ENCODE measurements at regions not wholly inside any gene's neighbourhood (a gene's known extent, or its start where the extent isn't known, plus 50 kb on each side); places are given as distances from the start of the nearest gene placed in this dataset.
A peak's percentile ranks its signal among the peaks of the same experiment; 100 is the strongest.

GRCh38 chr3:34185301-34185700 is 386.9 kb downstream of the PDCD6IP start:
- DNase-seq (ENCODE audit: low read depth), result no peak
- no peak overlapping the region for H3K4me3 ChIP-seq (ENCODE audit: low read depth, low read length)
- TF ChIP-seq CTCF (IDR thresholded peaks at IDR 0.05; ENCODE audit: low read depth, low read length, missing control alignments), result no peak

GRCh38 chr3:34189133-34189532 is 390.7 kb downstream of the PDCD6IP start:
- TF ChIP-seq CTCF (IDR thresholded peaks at IDR 0.05; ENCODE audit: low read depth, low read length, missing control alignments), result no peak
- DNase-seq (ENCODE audit: low read depth), result no peak

GRCh38 chr3:34196914-34197313 is 398.5 kb downstream of the PDCD6IP start:
- H3K4me3 ChIP-seq (ENCODE audit: low read depth, low read length), result no peak overlapping the region
- no peak for TF ChIP-seq CTCF (IDR thresholded peaks at IDR 0.05; ENCODE audit: low read depth, low read length, missing control alignments)
- DNase-seq (ENCODE audit: low read depth), result no peak

More at GRCh38 chr3:34189133-34189532, 390.7 kb downstream of the PDCD6IP start:
- no peak overlapping the region for H3K4me3 ChIP-seq (ENCODE audit: low read depth, low read length)

GRCh38 chr3:34198309-34198708 is 399.9 kb downstream of the PDCD6IP start:
- DNase-seq (ENCODE audit: low read depth), result no peak
- H3K4me3 ChIP-seq (ENCODE audit: low read depth, low read length), result no peak overlapping the region
- TF ChIP-seq CTCF (IDR thresholded peaks at IDR 0.05; ENCODE audit: low read depth, low read length, missing control alignments), result no peak

GRCh38 chr3:34200576-34200975 is 402.1 kb downstream of the PDCD6IP start:
- DNase-seq (ENCODE audit: low read depth), result peak; percentile 24
- H3K4me3 ChIP-seq (ENCODE audit: low read depth, low read length), result no peak overlapping the region
- TF ChIP-seq CTCF (IDR thresholded peaks at IDR 0.05; ENCODE audit: low read depth, low read length, missing control alignments), result no peak

- DNase-seq (ENCODE audit: low read depth), result no peak
- no peak for TF ChIP-seq CTCF (IDR thresholded peaks at IDR 0.05; ENCODE audit: low read depth, low read length, missing control alignments)
- H3K4me3 ChIP-seq (ENCODE audit: low read depth, low read length), result no peak overlapping the region
Observed at GRCh38 chr3:34202975-34203374, 404.5 kb downstream of the PDCD6IP start.

GRCh38 chr3:34203386-34203785 is 405.0 kb downstream of the PDCD6IP start:
- no peak for DNase-seq (ENCODE audit: low read depth)
- TF ChIP-seq CTCF (IDR thresholded peaks at IDR 0.05; ENCODE audit: low read depth, low read length, missing control alignments), result no peak
- no peak overlapping the region for H3K4me3 ChIP-seq (ENCODE audit: low read depth, low read length)

All from GM12864 (cell line).